Glutamatergic neuron (in vitro differentiated cells): ENCODE measurements at regions not wholly inside any gene's neighbourhood (a gene's known extent, or its start where the extent isn't known, plus 50 kb on each side); places are given as distances from the start of the nearest gene placed in this dataset.

Experiments used
- DNase-seq: peaks from one replicate; pipeline ENCODE4 v3.0.0; 2022
- H3K27ac Mint-ChIP-seq: one replicate; pipeline ENCODE4 v1.8.0; 2020; ENCODE audit warnings: mild to moderate bottlenecking, mixed read lengths, inconsistent platforms; ENCODE audit not compliant: unreplicated experiment
- H3K27me3 Mint-ChIP-seq: one replicate; pipeline ENCODE4 v1.8.0; 2020; ENCODE audit warnings: mild to moderate bottlenecking, moderate library complexity, mixed read lengths, inconsistent platforms; ENCODE audit not compliant: unreplicated experiment
- H3K36me3 Mint-ChIP-seq: one replicate; pipeline ENCODE4 v1.8.0; 2020; ENCODE audit warnings: mild to moderate bottlenecking, mixed read lengths, inconsistent platforms; ENCODE audit not compliant: unreplicated experiment
- H3K4me1 Mint-ChIP-seq: one replicate; pipeline ENCODE4 v1.8.0; 2020; ENCODE audit warnings: mild to moderate bottlenecking, low read depth, mixed read lengths, inconsistent platforms; ENCODE audit not compliant: unreplicated experiment
- H3K4me3 Mint-ChIP-seq: one replicate; pipeline ENCODE4 v1.8.0; 2020; ENCODE audit warnings: mild to moderate bottlenecking, mixed read lengths, inconsistent platforms; ENCODE audit not compliant: unreplicated experiment
- H3K9me3 Mint-ChIP-seq: one replicate; pipeline ENCODE4 v1.8.0; 2020; ENCODE audit warnings: mild to moderate bottlenecking, moderate library complexity, mixed read lengths, inconsistent platforms; ENCODE audit not compliant: unreplicated experiment
- CTCF ChIP-seq: fragments of 200-600 bp; sonication (generic); IDR thresholded peaks from one replicate; pipeline ENCODE4 v1.5.0; 2021; ENCODE audit not compliant: partially characterized antibody, unreplicated experiment

DNA sequence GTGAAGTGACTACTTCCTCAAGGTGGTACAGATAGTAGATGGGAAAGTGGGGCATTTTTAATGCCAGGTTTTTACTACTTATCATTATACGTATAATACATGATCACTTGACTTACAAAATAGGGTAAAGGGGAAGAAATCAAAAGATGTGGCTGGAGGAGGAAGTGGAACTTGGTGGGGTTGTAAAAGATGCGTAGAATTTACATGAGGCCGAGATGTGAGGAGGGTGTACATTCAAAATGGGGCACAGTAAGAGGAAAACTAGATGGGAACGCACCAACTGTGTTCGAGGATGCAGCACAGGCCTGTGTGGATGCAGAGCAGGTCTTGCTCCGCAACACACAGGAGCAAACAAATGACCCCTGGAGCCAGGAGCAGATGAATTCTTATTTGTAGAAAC lies 403.3 kb downstream of the TXNL1 start:
- no peak for DNase-seq
- no peak overlapping the region for H3K4me3 Mint-ChIP-seq
- peaks cover 11% of the 10 kb centered on the region for H3K36me3 Mint-ChIP-seq
- H3K4me1 Mint-ChIP-seq, result peaks cover 12% of the 10 kb centered on the region
- H3K9me3 Mint-ChIP-seq, result peaks cover 3% of the 10 kb centered on the region
- no peak overlapping the region for H3K27ac Mint-ChIP-seq
- TF ChIP-seq CTCF, result no peak
- H3K27me3 Mint-ChIP-seq, result no peaks in the 10 kb centered on the region

GRCh38 chr18:56233595-56233994 lies 404.8 kb downstream of the TXNL1 start:
- TF ChIP-seq CTCF, result no peak
- Mint-ChIP-seq H3K27ac (no peak overlapping the region), H3K27me3 (no peaks in the 10 kb centered on the region), H3K36me3 (peaks cover 17% of the 10 kb centered on the region), H3K4me3 (no peak overlapping the region), H3K4me1 (peaks cover 5% of the 10 kb centered on the region), H3K9me3 (peaks cover 3% of the 10 kb centered on the region)
- no peak for DNase-seq

GRCh38 chr18:56226025-56226424 lies 412.4 kb downstream of the TXNL1 start:
- peaks cover 13% of the 10 kb centered on the region for H3K36me3 Mint-ChIP-seq

DNA sequence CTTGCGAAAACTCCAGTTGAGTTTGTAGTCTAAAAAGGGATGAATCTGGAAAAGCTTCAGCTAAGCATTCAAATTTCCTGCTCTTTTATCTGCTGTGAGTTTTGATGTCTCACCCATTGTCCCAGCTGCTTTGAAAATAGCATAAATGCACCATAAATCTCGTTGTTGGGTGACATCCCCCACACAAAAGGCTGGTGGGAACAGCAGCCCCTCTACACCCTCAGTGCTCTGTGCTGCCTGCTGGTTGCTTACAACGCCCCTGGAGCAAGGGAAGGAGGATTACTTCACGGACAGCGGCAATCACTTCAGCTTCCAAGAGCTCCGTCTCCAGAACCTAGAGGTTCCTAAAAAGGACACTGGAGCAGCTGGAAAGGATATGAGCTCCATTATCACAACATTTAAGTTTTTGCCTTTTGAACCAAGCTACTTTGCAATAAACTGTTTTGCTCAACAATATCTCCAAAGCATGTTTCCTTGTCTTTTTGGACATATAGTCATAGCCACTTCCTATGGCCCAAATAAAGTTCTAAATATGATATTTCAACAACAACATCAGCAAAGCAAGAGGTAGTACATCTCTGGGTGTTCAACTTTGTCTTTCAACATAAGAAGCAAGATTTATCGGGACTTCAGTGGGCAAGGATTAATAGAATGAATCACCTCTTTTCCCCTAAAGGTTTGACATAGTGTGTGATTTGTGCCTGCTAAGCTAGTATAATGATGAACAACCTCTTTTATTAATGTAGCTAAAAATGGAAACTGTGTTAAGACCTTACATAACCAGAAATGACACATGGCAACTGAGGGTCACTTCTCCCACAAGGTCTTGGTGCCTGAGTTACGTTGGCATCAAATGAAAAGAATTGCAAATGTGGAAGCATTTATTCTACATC lies 413.5 kb downstream of the TXNL1 start:
- no peak for TF ChIP-seq CTCF
- Mint-ChIP-seq H3K27me3 (no peaks in the 10 kb centered on the region), H3K4me3 (no peak overlapping the region), H3K27ac (no peak overlapping the region), H3K4me1 (peaks cover 10% of the 10 kb centered on the region), H3K36me3 (peaks cover 4% of the 10 kb centered on the region), H3K9me3 (peaks cover 2% of the 10 kb centered on the region)
- DNase-seq, result no peak

More at GRCh38 chr18:56226025-56226424, 412.4 kb downstream of the TXNL1 start:
- DNase-seq, result no peak
- Mint-ChIP-seq H3K4me1 (peaks cover 7% of the 10 kb centered on the region), H3K4me3 (no peak overlapping the region), H3K27ac (no peak overlapping the region), H3K27me3 (no peaks in the 10 kb centered on the region), H3K9me3 (peaks cover 4% of the 10 kb centered on the region)
- TF ChIP-seq CTCF, result no peak

- TF ChIP-seq CTCF, result no peak
- no peak overlapping the region for H3K27ac Mint-ChIP-seq
- H3K4me3 Mint-ChIP-seq, result no peak overlapping the region
- no peaks in the 10 kb centered on the region for H3K27me3 Mint-ChIP-seq
- no peaks in the 10 kb centered on the region for H3K36me3 Mint-ChIP-seq
- H3K9me3 Mint-ChIP-seq, result peaks cover 2% of the 10 kb centered on the region
- no peak for DNase-seq
- H3K4me1 Mint-ChIP-seq, result peaks cover 10% of the 10 kb centered on the region
These were observed 417.0 kb downstream of the TXNL1 start for GRCh38 chr18:56221195-56222065.
